GM13976 (cell line): ENCODE measurements at regions not wholly inside any gene's neighbourhood (a gene's known extent, or its start where the extent isn't known, plus 50 kb on each side); places are given as distances from the start of the nearest gene placed in this dataset.
"Not testable (repeated sequence)": the region's sequence is repeated elsewhere in the genome, so short reads cannot be mapped to it uniquely, and the experiment has no call there.

ENCODE experiments used
- DNase-seq: peaks from one replicate; pipeline ENCODE4 v3.0.0; 2012; ENCODE audit warnings: low spot score
- CTCF ChIP-seq: IDR thresholded peaks from 2 replicates; pipeline ENCODE4 v1.5.1; 2012; ENCODE audit warnings: borderline replicate concordance, mild to moderate bottlenecking; ENCODE audit not compliant: insufficient read depth; ENCODE audit errors: extremely low read depth, missing control alignments, control extremely low read depth
- in situ Hi-C: fragments of 300-500 bp; cut with MboI; formaldehyde crosslinking; loops from one replicate; pipeline ENCODE4 v1.12.0; 2022; ENCODE audit warnings: low sequenced_read_pairs, mixed read lengths, inconsistent platforms; ENCODE audit not compliant: unreplicated experiment

GRCh38 chr12:3428631-3429030 is 62.4 kb upstream of the PRMT8 start:
- no peak for DNase-seq
- no peak for TF ChIP-seq CTCF
- in situ Hi-C loops, result no loop called here

DNA sequence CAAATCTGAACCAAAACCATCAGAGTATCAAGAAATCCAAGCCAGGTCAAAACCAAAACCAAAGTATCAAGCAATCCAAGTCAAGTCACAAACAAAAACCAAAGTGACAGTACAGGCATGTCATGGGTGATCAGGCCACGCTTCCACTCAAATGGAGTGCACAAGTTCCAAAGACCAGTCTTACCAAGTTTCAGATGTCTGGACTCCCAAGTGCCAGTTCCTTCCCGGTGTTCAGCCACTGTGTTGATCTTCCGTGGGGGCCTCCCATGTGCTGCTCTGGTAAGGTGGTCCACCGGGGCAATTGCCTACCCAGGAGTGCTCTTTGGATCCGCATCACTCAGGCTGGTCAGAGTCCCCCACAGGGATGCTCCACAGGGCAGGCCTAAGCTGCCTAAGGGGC is 61.5 kb upstream of the PRMT8 start:
- DNase-seq, in situ Hi-C loops: not testable (repeated sequence)

DNA sequence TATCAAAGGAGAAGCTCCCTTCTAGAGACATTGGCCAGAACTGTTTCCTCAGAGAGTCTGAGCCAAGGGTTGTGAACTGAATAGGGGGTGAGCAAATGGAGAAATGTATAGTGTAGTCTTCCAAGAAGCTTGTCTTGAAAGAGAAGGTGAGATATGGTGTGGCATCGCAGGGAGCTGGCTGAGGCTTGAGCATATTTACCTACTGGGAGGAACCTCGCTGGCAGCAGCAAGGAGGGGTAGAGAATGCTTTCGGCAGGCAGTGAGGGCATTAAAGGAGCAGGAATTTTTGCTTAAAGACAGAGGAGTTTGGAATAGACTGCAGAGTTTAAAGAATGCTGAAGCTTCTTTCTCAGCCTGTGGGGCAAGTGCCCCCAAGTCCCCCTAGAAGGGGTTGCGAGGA is 59.3 kb upstream of the PRMT8 start:
- in situ Hi-C loops, result no loop called here
- no peak for DNase-seq
- no peak for TF ChIP-seq CTCF

DNA sequence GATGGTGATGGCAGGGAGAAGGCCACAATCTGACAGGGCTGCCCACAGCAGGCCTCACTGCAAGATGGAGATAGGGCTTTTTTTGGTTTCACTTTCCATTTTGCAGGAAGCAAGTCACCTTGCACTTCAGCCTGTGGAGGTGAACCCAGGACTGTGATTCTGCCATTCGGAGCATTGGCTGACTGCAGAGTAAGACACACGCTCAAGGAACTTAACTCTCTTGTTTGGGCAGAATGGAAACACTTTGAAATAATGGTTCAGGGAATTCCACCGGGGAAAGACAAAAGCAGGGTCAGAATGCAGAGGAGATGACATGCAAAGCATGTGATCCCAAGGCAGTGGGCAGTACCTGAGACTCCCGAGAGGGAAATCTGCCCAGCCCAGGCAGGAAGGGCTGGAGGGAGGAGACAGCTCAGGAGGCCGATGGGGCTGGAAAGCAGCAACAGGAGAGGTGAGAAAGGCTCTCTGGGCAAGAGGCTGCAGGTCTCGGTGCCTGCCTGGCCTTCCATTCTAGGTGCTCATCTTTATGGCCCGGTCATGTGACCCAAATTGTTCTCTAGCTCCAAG is 58.7 kb upstream of the PRMT8 start:
- in situ Hi-C loops, result no loop called here
- no peak for DNase-seq

GRCh38 chr12:3432868-3433267 is 58.1 kb upstream of the PRMT8 start:
- no peak for TF ChIP-seq CTCF
- no peak for DNase-seq
- in situ Hi-C loops, result no loop called here

More for the DNA sequence above, 58.7 kb upstream of the PRMT8 start:
- no peak for TF ChIP-seq CTCF

- no peak for DNase-seq
- in situ Hi-C loops, result no loop called here
- TF ChIP-seq CTCF, result no peak
Observed at GRCh38 chr12:3436461-3437065, 54.4 kb upstream of the PRMT8 start.

GRCh38 chr12:3437986-3438385 is 53.0 kb upstream of the PRMT8 start:
- in situ Hi-C loops, result no loop called here
- DNase-seq, result no peak
- TF ChIP-seq CTCF, result no peak
